ENCODE measurements at regions not wholly inside any gene's neighbourhood (a gene's known extent, or its start where the extent isn't known, plus 50 kb on each side); places are given as distances from the start of the nearest gene placed in this dataset.

DNA sequence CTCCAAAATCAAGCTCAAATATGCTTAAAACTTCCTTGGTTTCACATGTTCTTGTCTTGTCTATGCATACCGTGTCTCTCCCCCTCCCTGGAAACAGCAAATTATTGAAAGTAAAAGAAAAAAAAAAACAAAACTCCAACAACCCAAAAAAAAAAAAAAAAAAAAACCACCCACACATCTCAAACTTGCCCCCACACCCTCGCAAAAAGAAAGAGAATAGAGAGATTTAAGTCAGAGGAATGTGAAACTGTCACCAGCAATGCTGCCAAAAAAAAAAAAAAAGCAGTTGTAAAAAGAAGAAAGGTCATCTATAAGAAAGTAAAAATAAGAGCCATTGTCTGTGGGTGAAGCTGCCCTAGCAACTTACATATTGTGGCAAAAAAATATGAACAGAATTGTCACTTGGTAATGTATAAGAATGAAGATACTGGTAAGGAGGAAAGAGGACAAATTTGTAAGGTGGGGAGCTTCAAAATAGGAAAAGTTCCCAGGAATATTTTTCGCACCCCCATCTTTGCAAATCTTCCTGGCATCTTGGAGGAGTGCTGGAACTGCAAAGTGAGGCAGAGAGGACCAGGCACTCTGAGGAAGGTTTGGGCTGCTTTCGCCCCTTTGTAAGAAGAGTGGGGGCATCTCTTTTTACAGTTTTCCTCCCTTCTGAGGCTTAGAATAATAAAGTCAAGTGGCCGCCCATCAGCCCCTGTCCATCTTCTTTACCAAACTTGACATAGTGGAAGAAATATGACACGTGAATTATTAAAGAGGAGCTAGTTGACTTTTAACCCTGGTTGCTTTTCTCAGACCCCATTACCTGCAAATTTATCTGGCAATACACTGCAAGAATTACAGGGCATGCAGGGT, 81.8 kb downstream of the NR2F2 start:
- TF ChIP-seq EP300 (IDR thresholded peaks at IDR 0.05): no peak
- no peak for TF ChIP-seq CTCF (IDR thresholded peaks at IDR 0.05)
- no peak for TF ChIP-seq POLR2A (IDR thresholded peaks at IDR 0.05)

Data from ovary (tissue), 3 donors.